HG03521 (cell line): ENCODE measurements at regions not wholly inside any gene's neighbourhood (a gene's known extent, or its start where the extent isn't known, plus 50 kb on each side); places are given as distances from the start of the nearest gene placed in this dataset.

Experiments used
- ATAC-seq: cut with Tn5 transposase; IDR thresholded peaks from one replicate; pipeline ENCODE4 v1.9.1; 2021; ENCODE audit warnings: mild to moderate bottlenecking, moderate library complexity; ENCODE audit not compliant: unreplicated experiment

DNA sequence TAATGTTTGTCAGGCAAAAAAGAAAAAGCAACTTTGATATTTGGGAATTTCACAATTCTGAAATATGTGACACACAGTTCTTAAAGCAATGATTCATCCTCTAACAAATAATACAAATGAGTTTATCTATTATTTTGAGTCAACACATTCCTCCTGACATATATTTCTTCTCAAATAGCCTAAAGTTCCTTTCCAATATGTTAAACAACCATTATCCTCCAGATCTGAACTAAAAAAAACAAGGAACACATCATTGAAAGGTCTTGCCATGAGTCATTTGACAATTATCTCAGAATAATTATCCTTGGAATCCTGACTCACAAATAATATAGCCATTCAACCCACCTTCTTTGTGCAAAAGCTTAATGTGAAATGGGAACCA, 208.7 kb upstream of the CDIN1 start:
- no peak for ATAC-seq

DNA sequence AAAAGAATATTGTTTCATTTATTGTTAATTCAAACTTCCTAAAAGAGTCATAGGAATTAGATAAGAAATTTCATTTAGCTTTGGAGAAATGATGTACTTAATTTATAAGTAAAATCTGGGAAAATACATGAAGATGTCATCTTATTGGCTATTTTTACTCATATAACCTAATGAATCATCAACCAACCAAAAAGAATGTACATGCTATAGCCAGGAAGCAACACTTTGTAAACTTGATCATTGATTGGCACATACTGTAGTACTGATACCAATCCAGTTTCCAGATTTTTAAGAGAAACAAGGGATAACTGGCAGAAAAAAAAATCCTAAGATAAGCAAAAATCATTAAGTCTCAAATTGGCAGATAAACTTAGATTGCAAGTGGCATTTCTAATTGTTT, 207.9 kb upstream of the CDIN1 start:
- ATAC-seq: no peak

DNA sequence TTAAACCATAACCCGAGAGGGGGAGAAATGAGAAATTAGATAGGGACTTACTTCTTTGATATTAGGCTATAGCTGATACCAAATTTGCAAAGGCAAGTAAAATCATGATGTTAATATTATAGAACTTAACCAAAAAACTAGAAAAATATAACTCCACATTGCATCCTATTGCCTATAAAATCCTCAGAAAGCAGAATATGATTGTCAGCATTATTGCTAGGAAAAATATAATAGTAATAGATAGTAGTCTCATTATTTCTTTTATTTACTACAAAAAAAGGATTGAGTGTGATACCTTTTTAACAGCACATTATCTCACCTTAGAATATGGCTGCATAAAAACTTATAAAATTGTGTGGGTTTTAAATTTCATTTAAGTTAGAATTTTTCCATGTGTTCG, 206.5 kb upstream of the CDIN1 start:
- no peak for ATAC-seq

DNA sequence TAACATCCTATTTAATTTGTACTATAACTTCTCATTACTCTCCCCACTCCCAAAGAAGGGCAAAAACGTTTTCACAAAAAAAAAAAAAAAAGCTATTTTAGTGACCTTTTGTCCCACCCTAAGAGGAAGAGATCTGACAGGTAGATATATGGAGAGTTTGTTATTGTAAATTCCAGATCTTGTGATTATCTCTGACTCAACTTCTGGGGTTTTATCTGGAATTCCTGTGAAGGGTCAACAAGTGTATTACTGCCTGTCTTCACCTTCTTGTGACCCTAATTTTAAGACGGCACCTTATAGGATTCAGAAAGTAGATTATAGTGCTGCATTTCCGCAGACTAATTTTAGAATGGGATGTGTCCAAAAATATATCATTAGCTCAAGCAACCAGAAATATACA, 205.9 kb upstream of the CDIN1 start:
- no peak for ATAC-seq

DNA sequence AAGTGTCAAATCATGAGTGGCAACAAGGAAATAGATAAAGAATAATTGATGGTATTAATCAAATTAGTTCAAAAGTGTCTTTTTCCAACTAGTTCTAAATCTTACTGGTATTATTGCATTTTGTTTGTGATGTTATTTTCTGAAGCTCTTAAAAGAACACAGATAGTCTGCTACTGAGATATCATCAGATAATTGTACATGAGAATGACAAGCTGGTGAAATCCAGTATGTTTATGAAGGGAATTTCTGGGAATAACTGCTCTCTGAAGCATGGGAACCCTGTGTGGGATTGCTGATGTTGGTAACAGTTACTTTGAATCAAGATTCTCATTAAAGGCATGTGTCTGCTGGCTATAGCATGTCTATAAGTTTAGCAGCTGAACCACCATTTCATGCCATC, 190.3 kb upstream of the CDIN1 start:
- no peak for ATAC-seq

GRCh38 chr15:36390491-36390890, 188.9 kb upstream of the CDIN1 start:
- no peak for ATAC-seq

DNA sequence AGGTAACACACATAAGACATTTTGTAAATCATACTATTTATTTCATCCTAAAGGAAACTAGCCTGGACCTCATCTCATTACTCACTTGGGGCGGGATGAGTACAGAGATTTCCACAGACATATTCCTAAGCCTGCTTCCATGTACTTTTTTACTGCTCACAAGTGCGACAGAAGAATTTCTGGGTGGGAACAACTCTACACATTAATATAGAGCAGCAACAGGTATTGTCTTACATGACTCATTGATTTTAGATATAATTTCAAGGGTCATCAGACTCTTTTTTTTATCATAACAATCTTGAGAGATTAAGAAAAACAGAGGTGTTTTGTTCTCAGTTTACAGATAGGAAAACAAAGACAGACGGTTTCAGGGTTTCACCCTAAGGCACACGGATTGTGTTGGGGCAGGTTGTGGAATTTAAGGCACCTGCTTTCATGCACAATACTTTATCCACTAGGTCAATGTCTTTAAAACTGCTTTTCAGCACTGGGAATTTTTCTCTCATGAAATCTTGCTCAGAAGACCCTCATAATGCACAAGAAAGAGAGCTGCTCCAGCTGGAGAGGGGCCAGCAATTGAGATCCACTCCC, 186.7 kb upstream of the CDIN1 start:
- ATAC-seq: no peak

- ATAC-seq: no peak
Observed at GRCh38 chr15:36398212-36398611, 181.2 kb upstream of the CDIN1 start.

GRCh38 chr15:36399276-36399675, 180.2 kb upstream of the CDIN1 start:
- ATAC-seq: no peak

DNA sequence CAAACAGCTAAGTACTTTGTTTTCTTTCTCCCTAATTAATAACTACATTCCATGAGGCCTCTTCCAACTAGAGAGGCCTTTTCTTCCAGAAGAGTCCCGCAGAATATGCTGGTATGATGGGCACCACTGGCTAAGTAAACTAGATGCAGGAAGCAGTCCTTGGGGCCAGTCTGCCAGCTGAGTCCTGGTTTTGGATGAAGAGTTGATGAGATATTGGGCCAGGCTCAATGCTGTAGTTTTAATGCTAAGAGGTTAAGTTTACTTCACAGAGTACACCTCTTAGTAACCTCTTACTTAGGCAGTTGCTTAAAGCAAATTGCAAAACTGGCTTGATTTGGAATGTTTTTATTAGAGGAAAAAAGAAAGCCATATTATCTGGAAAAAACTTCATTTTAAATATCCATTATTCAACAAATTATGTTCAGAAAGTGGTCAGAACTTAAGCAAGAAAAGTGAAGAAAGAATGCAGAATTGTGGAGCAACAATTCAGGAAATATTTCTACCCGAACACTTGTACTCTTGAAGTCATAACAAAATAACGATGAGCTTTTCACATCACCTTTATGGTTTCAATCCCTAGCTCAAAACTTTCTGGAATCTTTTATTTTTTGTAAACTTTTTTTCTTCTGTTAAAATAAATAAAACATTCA, 178.4 kb upstream of the CDIN1 start:
- ATAC-seq: no peak

GRCh38 chr15:36401586-36401966, 177.8 kb upstream of the CDIN1 start:
- no peak for ATAC-seq

- ATAC-seq: no peak
Observed at GRCh38 chr15:36403351-36403750, 176.1 kb upstream of the CDIN1 start.

- ATAC-seq: no peak
Observed at GRCh38 chr15:36406366-36406765, 173.1 kb upstream of the CDIN1 start.

- no peak for ATAC-seq
Observed at GRCh38 chr15:36406911-36407310, 172.5 kb upstream of the CDIN1 start.

DNA sequence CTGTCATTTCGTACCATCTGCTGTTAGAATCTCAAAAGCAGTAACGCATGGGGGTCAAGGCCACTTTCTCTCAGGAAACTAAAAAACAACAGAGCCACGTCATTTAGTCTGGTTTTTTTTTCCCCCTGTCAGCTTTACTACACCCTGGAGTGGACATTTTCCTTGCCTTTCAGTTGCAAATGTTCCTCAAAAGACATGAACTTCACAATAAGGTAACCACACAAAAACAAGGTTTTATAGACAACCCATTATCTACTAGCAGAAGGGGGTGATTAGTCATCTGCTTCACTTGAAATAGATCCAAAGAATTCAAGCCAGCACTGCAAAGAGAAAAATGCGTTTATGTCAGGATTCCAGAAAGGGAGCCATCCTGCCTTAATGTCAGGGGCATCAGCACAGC, 171.8 kb upstream of the CDIN1 start:
- no peak for ATAC-seq

- no peak for ATAC-seq
Observed at GRCh38 chr15:36409819-36410218, 169.6 kb upstream of the CDIN1 start.

DNA sequence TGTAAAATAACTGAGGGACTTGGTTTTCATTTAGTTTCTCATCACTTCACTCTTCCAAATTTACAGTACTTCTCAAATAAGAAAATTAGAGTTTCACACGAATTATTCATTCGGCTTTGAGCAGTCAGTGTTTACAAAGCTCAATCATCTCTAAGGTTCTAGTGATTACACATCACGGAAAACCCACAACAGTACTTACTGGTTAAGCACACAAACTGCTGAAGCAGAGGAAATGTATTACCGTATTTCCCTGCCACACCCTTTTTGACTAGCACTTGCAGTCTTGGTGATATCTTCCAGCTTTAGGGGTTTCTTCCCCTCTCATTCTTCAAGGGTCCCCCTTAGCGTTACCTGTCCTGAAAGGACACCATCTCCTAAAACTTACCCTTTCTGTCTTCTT, 164.8 kb upstream of the CDIN1 start:
- no peak for ATAC-seq

DNA sequence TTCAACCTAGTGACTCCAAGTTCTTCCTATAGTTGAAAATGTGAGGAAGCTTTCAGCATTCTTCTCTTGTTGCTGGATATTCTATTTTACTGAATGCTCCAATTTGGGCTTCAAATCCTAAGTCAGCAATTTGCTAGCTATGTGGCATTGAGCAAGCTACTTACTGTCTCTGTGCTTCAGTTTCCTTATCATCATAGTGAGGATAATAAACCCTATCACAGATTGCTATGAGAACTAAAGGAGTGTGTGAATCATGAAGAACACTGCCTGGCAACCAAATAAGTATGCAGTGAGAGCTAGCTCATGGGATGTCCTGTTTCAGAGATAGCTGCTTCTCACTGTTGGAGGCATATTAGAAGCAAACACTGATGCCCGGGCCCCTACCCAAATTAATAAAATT, 163.8 kb upstream of the CDIN1 start:
- no peak for ATAC-seq

DNA sequence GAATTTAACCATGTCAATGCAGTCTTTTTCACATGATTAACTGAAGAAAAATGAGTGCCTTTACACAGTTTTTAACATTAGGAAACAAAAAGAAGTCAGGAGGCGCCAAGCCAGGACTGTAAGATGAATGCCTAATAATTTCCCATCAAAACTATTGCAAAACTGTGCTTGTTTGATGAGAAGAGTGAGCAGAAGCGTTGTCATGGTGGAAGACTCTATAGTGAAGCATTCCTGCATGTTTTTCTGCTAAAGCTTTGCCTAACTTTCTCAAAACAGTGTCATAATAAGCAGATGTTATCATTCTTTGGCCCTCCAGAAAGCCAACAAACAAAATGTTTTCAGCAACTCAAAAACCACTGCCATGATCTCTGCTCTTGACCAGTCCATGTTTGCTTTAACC, 156.8 kb upstream of the CDIN1 start:
- ATAC-seq: no peak

DNA sequence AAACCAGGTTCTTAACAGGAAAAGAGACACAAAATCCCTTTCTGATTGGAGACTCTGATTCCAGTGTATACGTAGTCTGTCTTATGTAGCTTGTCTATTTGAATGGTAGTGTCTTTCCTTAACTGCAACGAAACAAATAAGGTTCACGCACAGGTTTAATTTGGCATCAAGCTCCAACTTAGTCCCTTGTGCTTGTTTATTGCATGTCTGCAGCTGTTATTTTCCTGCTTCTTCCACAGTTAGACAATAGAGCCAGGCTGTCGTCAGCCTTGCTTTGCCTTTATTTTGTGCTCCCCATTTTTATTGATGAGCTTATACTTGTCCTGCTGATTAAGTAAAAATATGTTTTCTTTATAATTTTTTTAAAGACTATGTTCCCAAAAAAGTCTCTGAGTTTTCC, 152.7 kb upstream of the CDIN1 start:
- no peak for ATAC-seq

DNA sequence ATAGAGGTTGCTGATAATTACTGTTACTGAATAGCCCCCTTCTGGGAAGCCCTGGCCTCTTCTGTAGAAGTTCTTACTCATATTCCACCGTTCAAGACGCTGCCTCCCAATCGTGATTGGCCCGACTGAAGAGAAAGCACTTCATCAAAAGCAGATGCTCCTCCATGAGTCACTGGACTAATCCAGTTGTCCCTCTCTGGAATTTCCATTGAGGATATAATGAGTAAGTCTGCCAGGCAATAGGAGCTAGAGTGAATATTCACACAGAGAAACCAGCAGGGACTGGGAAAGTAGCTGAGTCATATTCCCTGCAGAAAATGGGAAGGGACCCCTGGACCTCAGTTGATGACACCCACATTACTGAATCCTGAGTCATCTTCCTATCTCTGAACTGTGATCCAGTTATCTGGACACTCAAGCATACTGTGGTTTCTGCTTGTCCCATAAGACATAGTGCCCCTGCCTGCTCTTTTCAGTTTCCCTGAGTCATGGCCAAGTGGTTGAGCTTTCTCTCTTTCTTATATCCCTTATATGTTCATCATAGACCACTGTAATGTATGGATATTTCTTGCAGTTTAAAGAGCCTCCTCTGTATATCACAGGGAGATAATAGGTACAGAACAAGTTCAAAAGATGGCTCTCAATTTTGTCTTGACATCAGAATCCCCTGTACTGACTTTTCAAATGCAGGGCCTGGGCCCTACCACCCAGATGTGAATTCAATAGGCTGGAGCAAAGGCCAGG, 151.2 kb upstream of the CDIN1 start:
- no peak for ATAC-seq

- ATAC-seq: no peak
Observed at GRCh38 chr15:36429707-36430106, 149.7 kb upstream of the CDIN1 start.

GRCh38 chr15:36430280-36430679, 149.1 kb upstream of the CDIN1 start:
- ATAC-seq: no peak
